ENCODE measurements at regions not wholly inside any gene's neighbourhood (a gene's known extent, or its start where the extent isn't known, plus 50 kb on each side); places are given as distances from the start of the nearest gene placed in this dataset.

- DNase-seq (ENCODE audit: low read depth), result no peak
Observed at GRCh38 chr2:241942416-241943208, 73.1 kb downstream of the RTP5 start.

- no peak for DNase-seq (ENCODE audit: low read depth)
Observed at GRCh38 chr2:241943209-241943850, 73.8 kb downstream of the RTP5 start.

GRCh38 chr2:241943961-241944575 is 74.5 kb downstream of the RTP5 start:
- no peak for DNase-seq (ENCODE audit: low read depth)

GRCh38 chr2:241944821-241945220 is 75.3 kb downstream of the RTP5 start:
- no peak for DNase-seq (ENCODE audit: low read depth)

GRCh38 chr2:241945311-241945710 is 75.8 kb downstream of the RTP5 start:
- DNase-seq (ENCODE audit: low read depth), result no peak

DNA sequence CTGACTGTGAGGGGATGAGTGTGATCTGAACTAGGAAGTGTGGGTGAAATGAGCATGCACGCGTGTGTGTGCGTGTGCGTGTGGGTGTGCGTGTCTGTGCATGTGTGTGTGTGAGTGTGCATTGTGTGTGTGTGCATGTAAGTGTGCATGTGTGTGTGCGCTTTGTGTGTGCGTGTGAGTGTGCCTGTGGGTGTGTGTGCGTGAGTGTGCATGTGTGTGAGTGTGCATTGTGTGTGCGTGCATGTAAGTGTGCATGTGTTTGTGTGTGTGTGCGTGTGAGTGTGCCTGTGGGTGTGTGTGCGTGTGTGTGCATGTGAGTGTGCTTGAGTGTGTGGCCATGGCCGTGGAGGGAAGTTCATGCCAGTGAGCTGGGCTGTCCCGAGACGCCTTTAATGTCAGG is 76.3 kb downstream of the RTP5 start:
- no peak for DNase-seq (ENCODE audit: low read depth)

- DNase-seq (ENCODE audit: low read depth), result no peak
Observed at GRCh38 chr2:241946306-241947003, 76.9 kb downstream of the RTP5 start.

- no peak for DNase-seq (ENCODE audit: low read depth)
Observed at GRCh38 chr2:241947004-241947350, 77.4 kb downstream of the RTP5 start.

DNA sequence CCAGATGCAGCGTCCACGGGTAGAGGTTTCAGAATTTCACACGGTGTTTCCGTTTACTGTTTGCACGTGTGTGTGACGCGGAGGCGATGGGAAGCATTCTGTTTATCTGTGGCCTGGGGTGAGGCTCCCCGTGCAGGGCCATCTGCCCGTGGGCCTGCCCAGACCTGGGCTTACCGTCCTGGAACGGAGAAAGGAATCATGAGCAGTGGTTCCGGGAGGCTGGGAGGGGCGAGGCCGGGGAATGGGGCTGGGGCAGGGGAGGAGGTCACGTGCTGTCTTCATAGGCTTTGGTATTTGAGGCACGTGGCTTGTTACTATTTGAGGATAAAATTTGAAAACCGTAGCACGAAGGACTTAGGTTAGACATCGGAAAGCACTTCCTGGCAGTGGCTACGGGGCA is 77.9 kb downstream of the RTP5 start:
- no peak for DNase-seq (ENCODE audit: low read depth)

- DNase-seq (ENCODE audit: low read depth), result no peak
Observed at GRCh38 chr2:241947876-241948275, 78.3 kb downstream of the RTP5 start.

- no peak for DNase-seq (ENCODE audit: low read depth)
Observed at GRCh38 chr2:241948299-241948897, 78.9 kb downstream of the RTP5 start.

- no peak for DNase-seq (ENCODE audit: low read depth)
Observed at GRCh38 chr2:241948901-241949735, 79.6 kb downstream of the RTP5 start.

DNA sequence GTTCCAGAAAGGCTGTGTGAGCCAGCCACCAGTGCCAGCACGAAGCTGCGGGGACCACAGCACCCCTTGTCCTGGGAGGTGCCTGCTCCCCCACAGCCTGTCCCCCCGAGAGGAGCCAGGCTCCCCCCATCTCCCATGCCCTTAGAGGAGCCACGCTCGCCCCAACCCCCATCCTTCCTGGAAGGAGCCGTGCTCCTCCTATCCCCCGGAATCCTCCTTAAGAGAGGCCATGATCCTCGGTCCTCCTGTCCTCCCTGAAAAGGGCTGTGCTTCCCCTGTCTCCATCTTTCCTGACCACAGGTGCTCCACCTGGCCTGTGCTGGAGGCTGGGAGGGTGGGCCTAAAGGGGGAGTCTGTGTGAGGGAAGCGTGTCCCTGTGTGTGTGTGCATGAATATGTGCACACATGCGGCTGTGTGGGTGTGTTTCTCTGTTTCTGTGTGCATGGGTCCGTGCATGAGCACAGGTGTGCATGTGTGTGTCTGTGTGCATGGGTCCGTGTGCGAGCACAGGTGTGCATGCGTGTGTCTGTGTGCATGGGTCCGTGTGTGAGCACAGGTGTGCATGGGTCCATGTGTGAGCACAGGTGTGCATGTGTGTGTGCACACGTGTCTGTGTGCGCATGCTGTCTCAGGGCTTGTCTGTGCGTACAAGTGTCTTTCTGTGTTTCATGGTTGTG is 80.3 kb downstream of the RTP5 start:
- DNase-seq (ENCODE audit: low read depth), result no peak

- peak; percentile 38 for DNase-seq (ENCODE audit: low read depth)
Observed at GRCh38 chr2:241950413-241951315, 81.1 kb downstream of the RTP5 start.

DNA sequence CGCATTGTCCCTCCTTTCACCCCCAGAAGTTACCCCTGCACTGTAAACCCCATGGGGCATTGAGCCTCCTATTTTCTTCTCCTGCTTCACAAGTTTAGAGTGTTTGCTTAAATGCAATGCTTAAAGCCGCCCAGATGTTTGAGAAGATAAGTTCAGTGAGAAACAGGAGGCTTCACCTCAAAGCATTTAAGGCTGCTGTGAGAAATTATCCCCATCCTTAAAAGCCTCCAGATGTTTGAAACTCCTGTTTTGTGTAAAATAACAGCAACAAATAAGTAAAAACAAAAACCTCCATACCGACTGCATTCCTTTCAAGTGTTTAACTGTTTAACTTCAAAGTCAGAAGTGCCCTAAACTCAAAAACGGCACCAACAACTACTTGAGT is 81.8 kb downstream of the RTP5 start:
- DNase-seq (ENCODE audit: low read depth), result no peak

DNA sequence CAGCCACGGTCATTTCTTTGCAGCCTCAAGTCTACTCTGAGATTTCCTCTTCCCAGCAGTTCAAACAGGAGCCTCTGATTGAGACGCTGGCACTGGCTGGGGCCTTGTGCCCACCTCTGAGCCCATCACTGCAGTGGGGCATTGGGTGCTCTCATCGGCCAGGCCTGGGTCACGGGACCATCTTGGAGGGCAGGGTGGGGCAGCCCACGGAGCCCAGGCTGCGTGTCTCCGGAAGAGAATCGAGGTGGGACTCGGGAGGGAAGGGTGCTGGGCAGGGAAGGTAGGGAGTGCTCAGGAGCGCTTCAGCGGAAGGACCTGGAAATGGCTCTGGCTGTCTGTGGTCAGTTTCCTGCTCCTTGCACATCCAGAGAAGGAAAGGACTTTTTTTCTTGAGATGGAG is 82.4 kb downstream of the RTP5 start:
- DNase-seq (ENCODE audit: low read depth), result no peak

DNA sequence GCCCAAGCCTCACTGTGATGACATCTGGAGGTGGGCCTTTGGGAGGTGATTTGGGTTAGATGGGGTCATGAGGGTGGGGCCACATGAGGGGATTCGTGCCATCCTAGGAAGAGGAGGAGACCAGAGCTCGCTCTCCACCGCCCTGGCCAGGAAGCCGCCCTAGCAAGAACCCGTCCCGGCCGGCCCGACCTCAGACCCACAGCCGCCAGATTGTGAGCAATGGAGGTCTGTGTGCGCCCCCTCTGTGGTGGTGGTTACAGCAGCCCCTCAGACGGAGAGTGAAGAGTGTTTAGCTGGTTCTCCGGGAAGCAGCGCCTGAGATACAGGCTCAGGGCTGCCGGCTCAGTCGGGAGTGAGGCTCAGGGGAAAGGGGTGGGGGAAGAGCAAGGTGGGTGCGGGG is 83.3 kb downstream of the RTP5 start:
- no peak for DNase-seq (ENCODE audit: low read depth)

DNA sequence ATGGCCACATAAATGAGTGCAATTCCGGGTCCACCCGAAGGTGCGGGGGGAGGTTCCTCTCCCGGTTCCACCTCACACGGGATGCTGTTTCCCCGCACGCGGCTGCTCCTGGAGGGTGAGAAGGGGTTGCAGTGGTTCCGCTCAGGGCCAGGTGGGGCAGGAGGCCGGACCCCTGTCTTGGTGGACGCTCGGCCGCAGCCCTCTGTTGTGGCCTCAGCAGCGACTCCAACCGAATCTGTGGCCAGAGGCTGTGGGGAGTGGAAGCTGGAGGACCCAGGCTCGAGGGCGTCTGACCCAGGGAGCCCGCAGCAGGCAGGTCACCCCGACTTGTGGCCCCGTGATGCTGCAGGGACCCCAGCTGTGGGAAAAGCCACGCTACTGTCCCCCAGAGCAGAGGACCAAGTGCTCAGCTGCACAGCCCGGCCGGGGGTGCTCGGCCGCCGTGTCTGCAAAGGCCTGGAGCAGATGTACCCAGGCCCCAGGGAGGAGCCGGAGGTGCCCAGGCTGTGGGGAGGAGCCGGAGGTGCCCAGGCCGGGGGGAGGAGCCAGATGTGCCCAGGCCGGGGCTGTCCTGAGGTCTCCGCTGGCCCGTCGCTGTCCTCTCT is 83.9 kb downstream of the RTP5 start:
- no peak for DNase-seq (ENCODE audit: low read depth)

GRCh38 chr2:241956521-241957110 is 87.1 kb downstream of the RTP5 start:
- DNase-seq (ENCODE audit: low read depth), result no peak
